Erythroblast (primary cell): ENCODE measurements at regions not wholly inside any gene's neighbourhood (a gene's known extent, or its start where the extent isn't known, plus 50 kb on each side); places are given as distances from the start of the nearest gene placed in this dataset.

Source experiments
- DNase-seq, 2 experiments: peaks; one replicate each; lab custom pipeline; 2025; lab: John Stamatoyannopoulos, UW
- GATA1 ChIP-seq: IDR thresholded peaks from 2 replicates; pipeline ENCODE4 v1.6.1; 2011; ENCODE audit warnings: low read depth, mild to moderate bottlenecking, control low read depth, low read length, moderate library complexity
- POLR2A ChIP-seq: IDR thresholded peaks from 2 replicates; pipeline ENCODE4 v1.6.1; 2011; ENCODE audit warnings: mild to moderate bottlenecking, low read length

GRCh38 chr12:18939051-18939450, 190.5 kb upstream of the PLEKHA5 start:
- TF ChIP-seq GATA1 (no peak), POLR2A (no peak)
- no peak for DNase-seq

GRCh38 chr12:18942669-18943068, 186.9 kb upstream of the PLEKHA5 start:
- no peak for DNase-seq
- no peak for TF ChIP-seq POLR2A

GRCh38 chr12:18943200-18943599, 186.3 kb upstream of the PLEKHA5 start:
- TF ChIP-seq POLR2A (no peak), GATA1 (no peak)
- no peak for DNase-seq

GRCh38 chr12:18946106-18946505, 183.4 kb upstream of the PLEKHA5 start:
- DNase-seq = no peak
- no peak for TF ChIP-seq GATA1
- no peak for TF ChIP-seq POLR2A

- no peak for DNase-seq
Measured at GRCh38 chr12:18951218-18951617, 178.3 kb upstream of the PLEKHA5 start.

GRCh38 chr12:18953505-18953904, 176.0 kb upstream of the PLEKHA5 start:
- TF ChIP-seq POLR2A (no peak), GATA1 (no peak)

More at GRCh38 chr12:18951218-18951617, 178.3 kb upstream of the PLEKHA5 start:
- TF ChIP-seq POLR2A = no peak
- no peak for TF ChIP-seq GATA1

GRCh38 chr12:18955594-18955993, 173.9 kb upstream of the PLEKHA5 start:
- no peak for DNase-seq
- TF ChIP-seq POLR2A = no peak
- no peak for TF ChIP-seq GATA1

More at GRCh38 chr12:18953505-18953904, 176.0 kb upstream of the PLEKHA5 start:
- DNase-seq = no peak

GRCh38 chr12:18965203-18965602, 164.3 kb upstream of the PLEKHA5 start:
- TF ChIP-seq POLR2A = no peak
- TF ChIP-seq GATA1 = no peak
- no peak for DNase-seq

- DNase-seq = no peak
- TF ChIP-seq POLR2A = no peak
- TF ChIP-seq GATA1 = no peak
Measured at GRCh38 chr12:18966954-18967353, 162.6 kb upstream of the PLEKHA5 start.

GRCh38 chr12:18967814-18968213, 161.7 kb upstream of the PLEKHA5 start:
- TF ChIP-seq GATA1 (no peak), POLR2A (no peak)
- no peak for DNase-seq

- TF ChIP-seq GATA1 (no peak), POLR2A (no peak)
- DNase-seq = no peak
Measured at GRCh38 chr12:18969512-18969911, 160.0 kb upstream of the PLEKHA5 start.

- DNase-seq = no peak
- no peak for TF ChIP-seq POLR2A
- TF ChIP-seq GATA1 = no peak
Measured at GRCh38 chr12:18970603-18971002, 158.9 kb upstream of the PLEKHA5 start.

- DNase-seq = no peak
Measured at GRCh38 chr12:18971932-18972331, 157.6 kb upstream of the PLEKHA5 start.

GRCh38 chr12:18975933-18976332, 153.6 kb upstream of the PLEKHA5 start:
- TF ChIP-seq GATA1 (no peak), POLR2A (no peak)
- DNase-seq = no peak

More at GRCh38 chr12:18971932-18972331, 157.6 kb upstream of the PLEKHA5 start:
- TF ChIP-seq GATA1 = no peak
- TF ChIP-seq POLR2A = no peak

- TF ChIP-seq POLR2A (no peak), GATA1 (no peak)
- DNase-seq = no peak
Measured at GRCh38 chr12:18979401-18980126, 150.0 kb upstream of the PLEKHA5 start.
